Activated T-cell treated with anti-CD3 and anti-CD28 coated beads for 4 hours (primary cell): ENCODE measurements at regions not wholly inside any gene's neighbourhood (a gene's known extent, or its start where the extent isn't known, plus 50 kb on each side); places are given as distances from the start of the nearest gene placed in this dataset.
"Not testable (repeated sequence)": the region's sequence is repeated elsewhere in the genome, so short reads cannot be mapped to it uniquely, and the experiment has no call there.

ENCODE experiments used
- DNase-seq: peaks from one replicate; pipeline ENCODE4 v3.0.0-alpha.2; 2020

- no peak for DNase-seq
Observed at GRCh38 chr2:34652636-34653035, 1053.5 kb upstream of the FAM98A start.

- no peak for DNase-seq
Observed at GRCh38 chr2:34646901-34647300, 1047.8 kb upstream of the FAM98A start.

- DNase-seq, result no peak
Observed at GRCh38 chr2:34632327-34632726, 1033.2 kb upstream of the FAM98A start.

DNA sequence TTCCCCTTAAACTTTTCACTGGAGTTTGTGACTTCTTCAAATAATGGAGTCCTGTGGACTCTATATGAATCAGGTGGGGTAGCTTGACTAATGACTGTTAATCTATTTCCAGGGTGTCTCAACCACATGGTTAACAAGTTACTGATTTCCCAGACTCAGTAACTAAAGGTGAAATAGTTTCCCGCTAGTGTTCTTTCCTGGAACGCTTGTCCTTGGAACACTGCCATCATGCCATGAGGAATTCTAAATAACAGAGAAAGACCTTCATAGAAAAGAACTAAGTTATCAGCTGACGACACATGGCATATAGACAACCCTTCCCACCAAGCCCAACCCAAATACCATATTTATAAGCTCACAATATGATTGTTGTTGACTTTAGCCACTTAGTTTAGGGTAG, 1027.9 kb upstream of the FAM98A start:
- no peak for DNase-seq

DNA sequence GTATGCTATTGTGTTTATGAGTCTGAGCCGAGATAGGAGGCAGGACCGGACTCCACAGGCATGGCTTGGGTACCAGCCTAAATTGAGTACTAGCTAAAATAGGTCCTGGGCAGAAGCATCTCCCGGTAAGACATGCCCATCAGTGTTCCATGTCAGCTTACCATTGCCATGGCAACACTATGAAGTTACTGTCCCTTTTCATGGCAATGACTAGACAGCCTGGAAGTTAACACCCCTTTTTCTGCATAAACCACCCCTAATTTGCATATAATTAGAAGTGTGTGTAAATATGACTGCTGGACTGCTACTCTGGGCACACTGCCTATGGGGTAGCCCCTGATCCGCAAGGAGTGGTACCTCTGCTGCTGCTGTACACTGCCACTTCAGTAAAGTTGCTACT, 1005.1 kb upstream of the FAM98A start:
- DNase-seq, result no peak

DNA sequence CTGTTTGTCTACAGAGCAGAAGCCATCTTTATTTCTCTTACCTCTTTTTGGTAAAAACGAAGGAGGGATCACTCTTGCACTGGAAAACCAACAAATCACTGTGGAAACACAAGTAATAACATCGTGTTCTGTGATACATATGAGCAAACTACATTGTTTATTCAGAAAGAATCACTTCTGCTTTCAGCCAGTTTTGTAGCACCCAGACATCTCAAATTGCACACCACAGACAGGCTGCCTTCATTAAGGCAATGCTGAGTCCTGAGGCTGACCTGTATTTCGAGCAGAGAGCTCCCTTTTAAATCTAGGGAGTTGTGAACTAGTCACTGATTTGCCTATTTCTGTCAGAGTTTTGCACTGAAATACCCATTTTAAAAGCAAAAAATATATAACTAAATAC, 1003.2 kb upstream of the FAM98A start:
- DNase-seq, result no peak

- no peak for DNase-seq
Observed at GRCh38 chr2:34601561-34601960, 1002.5 kb upstream of the FAM98A start.

- no peak for DNase-seq
Observed at GRCh38 chr2:34578641-34579040, 979.5 kb upstream of the FAM98A start.

DNA sequence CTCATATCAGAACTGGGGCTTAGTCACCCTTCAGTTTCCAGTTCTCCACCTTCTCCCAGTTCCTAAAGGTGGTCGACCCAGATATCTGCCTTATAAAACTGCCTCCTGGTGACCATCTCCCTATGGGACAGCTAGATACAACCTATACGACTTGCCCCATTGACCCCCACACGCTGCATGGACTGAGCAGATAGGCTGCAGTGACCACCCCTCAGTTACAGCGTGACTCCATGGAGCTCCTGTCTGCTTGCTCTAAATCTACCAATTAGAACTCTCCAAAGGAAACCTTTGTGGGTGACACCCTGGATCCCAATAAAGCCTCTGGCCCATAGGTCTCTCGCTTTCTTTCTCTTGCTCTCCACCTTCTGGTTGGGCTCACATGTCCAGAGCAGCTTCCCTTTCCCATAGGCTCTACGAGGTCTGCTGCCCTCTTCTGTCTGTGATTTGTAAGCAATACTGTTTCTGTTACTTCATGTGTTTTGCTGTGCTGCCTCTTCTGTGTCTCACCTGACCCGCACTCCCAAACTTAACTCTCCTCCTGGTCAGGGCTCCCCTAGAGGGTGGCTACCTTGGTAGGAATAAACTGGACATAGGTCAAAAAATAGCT, 971.3 kb upstream of the FAM98A start:
- DNase-seq, result no peak

DNA sequence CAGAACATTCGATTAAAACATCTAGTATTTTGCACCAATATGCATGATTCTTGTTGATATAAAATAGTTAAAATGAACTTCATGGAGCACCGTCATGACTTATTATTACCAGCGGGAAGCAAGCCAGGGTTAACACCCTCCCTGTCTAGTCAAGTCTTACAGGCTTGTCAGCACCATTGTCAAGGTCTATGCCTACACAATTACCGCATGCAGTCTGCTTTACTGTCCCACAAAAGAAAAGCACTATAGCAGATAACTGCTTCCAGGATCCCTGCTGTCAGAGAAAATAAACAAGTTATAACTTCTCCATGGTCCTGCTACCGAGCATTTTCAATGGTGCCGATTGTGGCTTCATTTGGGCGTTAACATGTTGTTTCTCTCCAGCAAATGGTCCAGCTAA, 968.0 kb upstream of the FAM98A start:
- DNase-seq, result no peak

DNA sequence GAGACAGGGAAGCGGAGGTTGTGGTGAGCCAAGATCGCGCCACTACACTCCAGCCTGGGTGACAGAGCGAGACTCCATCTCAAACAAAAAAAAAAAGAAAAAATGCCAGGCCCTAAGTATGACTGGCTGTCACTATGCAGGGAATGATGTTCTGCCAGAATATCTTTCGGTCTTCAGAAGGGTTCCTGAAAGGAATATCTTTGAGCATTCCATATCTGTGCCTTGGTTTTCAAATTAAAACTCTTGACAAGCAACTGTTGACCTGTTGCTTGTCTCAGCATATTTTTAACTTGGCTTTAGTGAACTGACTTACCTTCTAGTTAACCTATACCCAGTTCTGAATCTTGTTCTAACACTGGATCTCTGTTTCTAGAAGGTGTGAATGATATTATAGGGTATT, 953.2 kb upstream of the FAM98A start:
- DNase-seq, result no peak

DNA sequence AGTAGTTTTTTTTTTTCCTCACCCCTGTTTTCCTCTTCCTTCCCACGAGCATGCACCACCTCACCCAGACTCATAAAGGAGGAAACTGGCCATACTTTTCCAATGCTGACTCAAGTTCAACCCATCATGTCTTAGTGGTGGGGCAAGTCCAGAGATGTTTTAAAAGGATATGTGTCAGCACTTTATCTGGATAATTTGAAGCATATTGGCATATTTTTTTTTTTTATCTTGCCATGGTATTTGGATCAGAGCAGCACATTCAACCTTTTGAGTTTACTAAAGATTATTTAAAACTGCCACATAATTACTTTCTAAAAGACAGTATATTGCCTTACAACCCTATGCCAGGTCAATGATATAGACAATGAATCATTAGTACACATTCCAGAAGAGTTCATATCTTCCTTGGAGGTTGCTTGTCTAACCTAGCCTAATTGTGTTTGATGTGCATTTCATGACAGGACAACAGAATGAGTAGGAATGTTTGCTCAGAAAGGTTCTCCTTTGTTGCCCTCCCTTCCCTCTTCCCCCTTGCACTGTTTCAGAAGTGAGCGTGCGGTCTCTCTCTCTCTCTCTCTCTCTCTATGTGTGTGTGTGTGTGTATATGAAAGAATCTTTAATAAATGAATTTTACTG, 950.7 kb upstream of the FAM98A start:
- no peak for DNase-seq

GRCh38 chr2:34547900-34548299, 948.8 kb upstream of the FAM98A start:
- DNase-seq, result no peak

- no peak for DNase-seq
Observed at GRCh38 chr2:34547340-34547739, 948.2 kb upstream of the FAM98A start.

- DNase-seq, result no peak
Observed at GRCh38 chr2:34545486-34546136, 946.5 kb upstream of the FAM98A start.

DNA sequence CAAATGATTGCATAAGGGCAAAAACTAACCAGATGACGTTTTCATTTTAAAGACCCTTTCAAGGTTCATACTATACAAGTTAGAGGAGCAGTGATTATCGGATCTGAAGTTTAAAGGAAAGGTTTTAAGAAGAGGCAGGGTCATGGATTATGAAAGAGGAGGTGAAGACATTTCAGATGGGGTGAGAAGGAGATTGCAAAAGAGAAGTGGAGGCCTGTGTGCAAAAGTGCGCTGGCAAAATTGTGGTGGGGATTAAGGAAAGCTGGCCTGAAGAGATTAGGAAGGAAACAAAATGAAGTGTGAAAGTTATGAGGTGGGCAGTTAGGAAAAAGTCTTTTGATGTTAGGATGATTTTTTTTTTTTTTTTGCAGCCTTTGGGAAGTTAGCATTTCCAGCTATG, 935.7 kb upstream of the FAM98A start:
- no peak for DNase-seq

- no peak for DNase-seq
Observed at GRCh38 chr2:34534341-34534740, 935.2 kb upstream of the FAM98A start.

DNA sequence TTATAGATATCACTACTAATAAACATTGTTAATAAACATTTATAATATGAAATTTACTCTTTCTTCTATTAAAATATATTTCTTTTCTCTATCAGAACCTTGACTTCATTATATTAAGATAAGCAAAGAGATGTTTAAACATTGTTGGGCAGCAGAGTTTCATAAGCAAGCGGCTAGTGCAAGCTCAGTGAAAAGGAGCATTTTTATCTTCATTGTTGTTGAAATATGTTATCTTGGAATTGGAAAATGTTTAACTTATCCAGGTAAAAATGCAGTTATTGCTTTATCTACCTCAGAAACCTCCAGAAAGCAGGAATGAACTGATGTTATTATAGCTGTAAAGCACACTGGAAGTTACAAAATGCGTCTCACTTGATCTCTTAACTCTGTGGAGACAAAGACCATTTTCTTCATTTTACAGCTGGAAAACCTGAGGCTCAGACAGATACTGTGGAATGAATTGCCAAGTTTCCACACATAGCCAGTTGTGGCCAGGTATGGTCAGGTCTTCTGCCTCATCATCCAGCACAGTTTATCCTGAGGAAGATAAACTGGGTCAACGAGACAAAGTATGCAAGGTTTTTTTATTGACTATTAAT, 934.6 kb upstream of the FAM98A start:
- no peak for DNase-seq

- no peak for DNase-seq
Observed at GRCh38 chr2:34529965-34530364, 930.9 kb upstream of the FAM98A start.

DNA sequence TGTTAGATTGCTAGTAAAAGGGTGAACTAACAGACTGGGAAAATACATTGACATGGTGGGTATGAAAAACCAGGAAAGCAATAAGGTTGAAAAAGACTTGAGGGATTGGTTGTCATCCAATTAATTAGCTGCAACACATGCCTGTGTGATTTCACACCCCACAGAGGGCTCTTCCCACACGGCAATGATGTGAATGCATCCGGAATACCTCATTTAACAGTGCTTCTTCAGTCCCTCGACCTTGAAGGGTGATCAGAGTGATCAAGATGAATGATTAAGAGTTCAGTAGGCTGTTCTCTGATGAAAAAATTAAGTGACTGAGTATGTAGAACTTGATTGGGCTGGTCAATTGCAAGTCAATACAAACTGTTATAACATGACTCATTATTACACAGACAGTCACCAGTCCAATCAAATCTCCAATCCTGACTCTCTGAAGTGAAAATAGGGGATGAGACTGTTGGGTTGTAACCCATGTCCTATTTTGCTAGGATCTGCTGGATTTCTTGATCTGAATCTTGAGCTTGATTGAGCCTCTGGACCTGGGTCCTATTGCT, 924.9 kb upstream of the FAM98A start:
- DNase-seq, result no peak

DNA sequence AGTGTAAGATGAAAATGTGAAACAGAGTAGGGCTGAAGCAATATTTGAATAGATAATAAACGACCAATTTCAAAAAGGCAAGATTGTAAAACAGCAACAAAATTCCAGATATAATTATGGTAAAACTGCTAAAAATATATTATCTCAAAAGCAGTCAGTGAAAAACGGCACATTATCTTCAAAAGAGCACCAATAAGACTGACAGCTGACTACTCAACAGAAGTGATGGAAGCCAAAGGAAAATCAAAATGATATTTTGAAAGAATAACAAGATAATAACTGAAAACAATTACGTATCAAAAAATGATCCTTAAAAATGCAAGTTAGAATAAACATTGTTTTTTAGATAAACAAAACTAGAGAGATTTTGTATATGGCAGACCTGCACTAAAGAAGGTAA, 920.6 kb upstream of the FAM98A start:
- DNase-seq, result no peak

GRCh38 chr2:34498561-34498960, 899.5 kb upstream of the FAM98A start:
- DNase-seq, result no peak

DNA sequence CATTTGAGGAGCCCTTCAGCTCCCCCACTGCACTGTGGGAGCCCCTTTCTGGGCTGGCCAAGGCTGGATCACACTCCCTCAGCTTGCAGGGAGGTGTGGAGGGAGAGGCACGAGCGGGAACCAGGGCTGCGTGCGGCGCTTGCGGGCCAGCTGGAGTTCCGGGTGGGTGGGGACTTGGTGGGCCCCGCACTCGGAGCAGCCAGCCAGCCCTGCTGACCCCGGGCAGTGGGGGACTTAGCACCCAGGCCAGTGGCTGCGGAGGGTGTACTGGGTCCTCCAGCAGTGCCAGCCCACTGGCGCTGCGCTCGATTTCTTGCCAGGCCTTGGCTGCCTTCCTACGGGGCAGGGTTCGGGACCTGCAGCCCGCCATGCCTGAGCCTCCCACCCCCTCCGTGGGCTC, 895.1 kb upstream of the FAM98A start:
- DNase-seq, result not testable (repeated sequence)
